ENCODE measurements at regions not wholly inside any gene's neighbourhood (a gene's known extent, or its start where the extent isn't known, plus 50 kb on each side); places are given as distances from the start of the nearest gene placed in this dataset.

DNA sequence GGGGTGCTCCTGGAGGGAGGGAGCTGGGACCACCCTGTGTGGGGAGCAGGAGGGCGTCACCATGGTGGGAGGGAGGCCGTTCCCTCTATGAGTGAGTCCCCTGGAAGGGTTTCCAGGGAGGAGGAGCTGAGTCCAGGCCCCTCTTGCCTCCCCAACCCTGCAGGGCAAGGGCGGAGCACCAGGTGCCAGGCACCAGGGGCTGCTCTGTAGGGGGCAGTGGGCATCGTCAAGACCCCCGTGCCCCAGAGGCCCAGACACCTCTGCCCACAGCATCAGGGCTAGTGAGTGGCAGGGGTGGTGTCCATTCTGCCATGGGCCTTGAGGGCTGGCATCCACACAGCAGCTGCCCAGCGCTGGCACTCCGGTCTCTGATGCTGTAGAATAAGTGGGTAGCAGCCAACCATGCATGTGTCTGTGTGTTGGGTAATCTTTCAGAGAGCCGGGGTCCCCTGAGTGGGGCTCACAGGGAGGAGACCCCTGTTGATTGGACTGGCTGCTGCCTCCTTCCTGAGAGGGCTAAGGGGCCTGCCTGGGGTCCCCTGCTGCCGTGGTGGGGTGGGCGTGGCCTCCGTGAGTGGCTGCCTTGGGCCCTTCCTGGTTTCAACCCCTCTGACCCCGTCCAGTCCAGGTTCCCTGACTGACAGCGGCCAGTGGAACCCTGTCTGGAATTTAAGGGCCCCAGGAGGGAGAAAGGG lies 72.7 kb upstream of the RNU6ATAC start:
- no peak for TF ChIP-seq RFX5 (IDR thresholded peaks at IDR 0.05; ENCODE audit: borderline replicate concordance, low read depth, low read length)
- no peak for TF ChIP-seq SP2 (IDR thresholded peaks at IDR 0.05; ENCODE audit: low read length)
- TF ChIP-seq, protein P1, sequence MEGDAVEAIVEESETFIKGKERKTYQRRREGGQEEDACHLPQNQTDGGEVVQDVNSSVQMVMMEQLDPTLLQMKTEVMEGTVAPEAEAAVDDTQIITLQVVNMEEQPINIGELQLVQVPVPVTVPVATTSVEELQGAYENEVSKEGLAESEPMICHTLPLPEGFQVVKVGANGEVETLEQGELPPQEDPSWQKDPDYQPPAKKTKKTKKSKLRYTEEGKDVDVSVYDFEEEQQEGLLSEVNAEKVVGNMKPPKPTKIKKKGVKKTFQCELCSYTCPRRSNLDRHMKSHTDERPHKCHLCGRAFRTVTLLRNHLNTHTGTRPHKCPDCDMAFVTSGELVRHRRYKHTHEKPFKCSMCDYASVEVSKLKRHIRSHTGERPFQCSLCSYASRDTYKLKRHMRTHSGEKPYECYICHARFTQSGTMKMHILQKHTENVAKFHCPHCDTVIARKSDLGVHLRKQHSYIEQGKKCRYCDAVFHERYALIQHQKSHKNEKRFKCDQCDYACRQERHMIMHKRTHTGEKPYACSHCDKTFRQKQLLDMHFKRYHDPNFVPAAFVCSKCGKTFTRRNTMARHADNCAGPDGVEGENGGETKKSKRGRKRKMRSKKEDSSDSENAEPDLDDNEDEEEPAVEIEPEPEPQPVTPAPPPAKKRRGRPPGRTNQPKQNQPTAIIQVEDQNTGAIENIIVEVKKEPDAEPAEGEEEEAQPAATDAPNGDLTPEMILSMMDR (IDR thresholded peaks at IDR 0.05; ENCODE audit: control extremely low read depth in 1 of 3, insufficient read depth in 1 of 3, low read depth in 1 of 3, low read length in 3 of 3), result no peak
- no peak for TF ChIP-seq NRF1 (IDR thresholded peaks at IDR 0.05; ENCODE audit: low read depth, low read length)
- TF ChIP-seq TCF12 (IDR thresholded peaks at IDR 0.05; ENCODE audit: low read depth, low read length), result no peak
- TF ChIP-seq GABPA (IDR thresholded peaks at IDR 0.05; ENCODE audit: borderline replicate concordance, insufficient read depth, low read length), result no peak
- no peak for TF ChIP-seq TEAD4 (IDR thresholded peaks at IDR 0.05; ENCODE audit: low read depth, low read length)
- no peak for TF ChIP-seq RXRA (IDR thresholded peaks at IDR 0.05; ENCODE audit: insufficient read depth, low read depth, low read length)
- TF ChIP-seq TAF7 (optimal IDR thresholded peaks at IDR 0.05; ENCODE audit: borderline replicate concordance, low read depth, low read length), result no peak
- TF ChIP-seq, protein P2, sequence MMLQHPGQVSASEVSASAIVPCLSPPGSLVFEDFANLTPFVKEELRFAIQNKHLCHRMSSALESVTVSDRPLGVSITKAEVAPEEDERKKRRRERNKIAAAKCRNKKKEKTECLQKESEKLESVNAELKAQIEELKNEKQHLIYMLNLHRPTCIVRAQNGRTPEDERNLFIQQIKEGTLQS (IDR thresholded peaks at IDR 0.05; ENCODE audit: insufficient read depth, low read depth, low read length), result no peak
